Suprapubic skin (tissue), 4 donors: ENCODE measurements at regions not wholly inside any gene's neighbourhood (a gene's known extent, or its start where the extent isn't known, plus 50 kb on each side); places are given as distances from the start of the nearest gene placed in this dataset.

Experiments used
- DNase-seq, 2 donors: peaks; one replicate each; pipeline ENCODE4 v3.0.0-alpha.2; 2019; ENCODE audit warnings: low spot score in 2 of 2
- H3K27ac ChIP-seq: fragments of 200-600 bp; sonication (generic); one replicate; pipeline ENCODE4 v1.5.1; 2019
- H3K27me3 ChIP-seq: fragments of 200-600 bp; sonication (generic); one replicate; pipeline ENCODE4 v1.5.1; 2019
- H3K36me3 ChIP-seq: fragments of 200-600 bp; sonication (generic); one replicate; pipeline ENCODE4 v1.5.1; 2019
- H3K4me1 ChIP-seq: fragments of 200-600 bp; sonication (generic); one replicate; pipeline ENCODE4 v1.5.1; 2019
- H3K4me3 ChIP-seq: fragments of 200-600 bp; sonication (generic); one replicate; pipeline ENCODE4 v1.5.1; 2019; ENCODE audit warnings: mild to moderate bottlenecking
- H3K9me3 ChIP-seq: fragments of 200-600 bp; sonication (generic); one replicate; pipeline ENCODE4 v1.5.1; 2019
- EP300 ChIP-seq: sonication (generic); formaldehyde crosslinking; IDR thresholded peaks from one replicate; pipeline ENCODE4 v1.6.1; 2017; ENCODE audit warnings: antibody characterized with exemption
- POLR2A ChIP-seq, 2 donors: fragments of 450-650 bp; IDR thresholded peaks; one replicate each; pipeline ENCODE4 v1.6.1; 2017; ENCODE audit warnings: antibody characterized with exemption in 2 of 2, mild to moderate bottlenecking in 2 of 2, moderate library complexity in 2 of 2
- POLR2AphosphoS5 ChIP-seq, 3 donors: sonication (generic); formaldehyde crosslinking; IDR thresholded peaks; one replicate each; pipeline ENCODE4 v1.6.1; 2017; ENCODE audit warnings: antibody characterized with exemption in 3 of 3
- WGBS: methylation state at CpG from one replicate; pipeline ENCODE4 v1.1.5; 2018; 5-methylcytosine and 5-hydroxymethylcytosine counted together
- TF ChIP-seq, protein P1 (sequence below), 2 donors: fragments of 200-600 bp in 1 of 2; fragments of 450-650 bp in 1 of 2; sonication (generic) in 1 of 2; IDR thresholded peaks; one replicate each; pipeline ENCODE4 v1.5.1; 2016 to 2019; ENCODE audit warnings: antibody characterized with exemption in 2 of 2, mild to moderate bottlenecking in 1 of 2, moderate library complexity in 1 of 2

DNA sequence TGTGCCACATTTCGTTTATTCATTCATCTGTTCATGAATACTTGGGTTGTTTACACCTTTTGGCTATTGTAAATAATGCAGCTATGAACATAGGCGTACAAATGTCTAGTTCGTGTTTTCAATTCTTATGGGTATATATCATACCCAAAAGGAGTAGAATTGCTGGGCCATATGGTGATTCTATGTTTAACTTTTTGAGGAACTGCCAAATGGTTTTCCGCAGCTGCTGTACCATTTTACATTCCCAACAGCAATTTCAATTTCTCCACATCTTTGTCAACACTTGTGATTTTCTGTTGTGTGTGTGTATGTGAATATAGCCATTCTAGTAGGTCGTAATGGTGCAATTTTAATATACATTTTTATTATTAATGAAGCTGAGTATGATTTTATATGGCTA is 326.2 kb downstream of the ETNK1 start:
- Histone ChIP-seq H3K36me3 (no peaks in the 10 kb centered on the region), H3K4me3 (no peak overlapping the region), H3K27me3 (no peaks in the 10 kb centered on the region), H3K9me3 (no peaks in the 10 kb centered on the region), H3K4me1 (no peaks in the 10 kb centered on the region), H3K27ac (no peak overlapping the region)
- TF ChIP-seq EP300 (no peak), POLR2AphosphoS5 (IDR thresholded peaks at IDR 0.05) (no peak), POLR2A (IDR thresholded peaks at IDR 0.05) (no peak)
- TF ChIP-seq, protein P1, sequence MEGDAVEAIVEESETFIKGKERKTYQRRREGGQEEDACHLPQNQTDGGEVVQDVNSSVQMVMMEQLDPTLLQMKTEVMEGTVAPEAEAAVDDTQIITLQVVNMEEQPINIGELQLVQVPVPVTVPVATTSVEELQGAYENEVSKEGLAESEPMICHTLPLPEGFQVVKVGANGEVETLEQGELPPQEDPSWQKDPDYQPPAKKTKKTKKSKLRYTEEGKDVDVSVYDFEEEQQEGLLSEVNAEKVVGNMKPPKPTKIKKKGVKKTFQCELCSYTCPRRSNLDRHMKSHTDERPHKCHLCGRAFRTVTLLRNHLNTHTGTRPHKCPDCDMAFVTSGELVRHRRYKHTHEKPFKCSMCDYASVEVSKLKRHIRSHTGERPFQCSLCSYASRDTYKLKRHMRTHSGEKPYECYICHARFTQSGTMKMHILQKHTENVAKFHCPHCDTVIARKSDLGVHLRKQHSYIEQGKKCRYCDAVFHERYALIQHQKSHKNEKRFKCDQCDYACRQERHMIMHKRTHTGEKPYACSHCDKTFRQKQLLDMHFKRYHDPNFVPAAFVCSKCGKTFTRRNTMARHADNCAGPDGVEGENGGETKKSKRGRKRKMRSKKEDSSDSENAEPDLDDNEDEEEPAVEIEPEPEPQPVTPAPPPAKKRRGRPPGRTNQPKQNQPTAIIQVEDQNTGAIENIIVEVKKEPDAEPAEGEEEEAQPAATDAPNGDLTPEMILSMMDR (IDR thresholded peaks at IDR 0.05), result no peak
- 82% methylated on average over 5 of the region's 5 CpGs for WGBS
- no peak for DNase-seq

DNA sequence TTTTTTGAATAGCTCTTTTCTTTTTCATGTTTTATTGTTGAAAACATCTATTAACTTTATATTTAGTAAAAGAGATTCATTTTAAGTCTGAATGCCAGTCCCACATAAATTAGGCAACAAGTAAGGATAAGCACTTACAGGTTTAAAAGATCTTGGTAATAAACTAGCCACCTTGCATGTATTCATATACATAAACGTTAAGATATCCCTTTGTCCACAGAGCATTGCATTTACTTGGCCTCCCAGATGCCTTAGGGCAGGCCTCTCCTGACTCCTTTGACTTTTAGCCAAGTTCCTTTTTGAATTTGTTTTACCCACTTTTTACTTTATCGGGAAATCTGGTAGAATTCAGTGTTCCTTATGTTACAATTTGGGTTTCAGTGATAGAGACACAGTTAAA is 331.7 kb downstream of the ETNK1 start:
- no peak for DNase-seq
- Histone ChIP-seq H3K36me3 (no peaks in the 10 kb centered on the region), H3K9me3 (no peaks in the 10 kb centered on the region), H3K4me3 (no peak overlapping the region), H3K4me1 (no peaks in the 10 kb centered on the region), H3K27me3 (no peaks in the 10 kb centered on the region), H3K27ac (no peak overlapping the region)
- TF ChIP-seq POLR2A (IDR thresholded peaks at IDR 0.05) (no peak), POLR2AphosphoS5 (IDR thresholded peaks at IDR 0.05) (no peak), EP300 (no peak)
- TF ChIP-seq, protein P1 (IDR thresholded peaks at IDR 0.05), result no peak
- WGBS, result 48% methylated on average over 2 of the region's 2 CpGs

DNA sequence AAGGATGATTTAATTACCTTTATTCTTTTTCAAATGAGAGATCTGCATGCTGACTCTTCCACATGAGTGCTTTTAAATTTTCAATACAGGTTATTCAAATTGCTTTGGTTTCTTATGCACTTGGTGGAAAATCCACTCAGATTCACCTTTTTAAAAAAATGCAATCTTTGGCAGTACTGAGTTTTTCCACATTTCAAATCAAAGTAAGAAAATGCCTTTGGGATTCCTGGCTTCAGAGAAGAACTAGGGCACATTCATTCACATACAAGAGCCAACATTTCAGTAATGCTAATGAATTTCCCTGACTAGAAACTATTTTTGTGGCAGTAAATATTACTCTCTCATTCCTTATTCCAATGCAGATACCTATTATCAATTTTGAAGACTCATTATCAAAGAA is 342.2 kb downstream of the ETNK1 start:
- Histone ChIP-seq H3K9me3 (no peaks in the 10 kb centered on the region), H3K36me3 (no peaks in the 10 kb centered on the region), H3K27ac (no peak overlapping the region), H3K4me3 (no peak overlapping the region), H3K27me3 (no peaks in the 10 kb centered on the region), H3K4me1 (peaks cover 8% of the 10 kb centered on the region)
- TF ChIP-seq POLR2A (IDR thresholded peaks at IDR 0.05), result no peak
- TF ChIP-seq, protein P1 (IDR thresholded peaks at IDR 0.05), result no peak
- no peak for TF ChIP-seq EP300
- TF ChIP-seq POLR2AphosphoS5 (IDR thresholded peaks at IDR 0.05), result no peak
- DNase-seq, result no peak

DNA sequence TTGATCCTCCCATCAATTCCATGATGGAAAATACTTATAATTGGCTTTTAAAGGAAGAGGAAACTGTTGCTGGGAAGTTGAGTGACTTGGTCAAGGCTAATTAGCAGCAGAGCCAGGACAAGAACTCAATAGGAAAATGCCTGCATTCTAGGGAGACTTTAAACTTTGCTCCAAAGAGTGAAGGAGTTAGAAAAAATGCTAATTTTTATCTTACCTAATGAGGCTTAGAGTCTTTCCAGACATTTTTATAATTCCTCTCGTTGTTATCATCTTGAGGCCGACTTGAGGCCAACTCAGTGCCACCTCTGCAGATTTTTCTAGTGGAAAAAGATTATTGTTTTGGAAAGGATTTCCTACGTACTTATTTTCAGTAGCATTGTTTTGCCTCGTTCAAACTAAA is 344.6 kb downstream of the ETNK1 start:
- Histone ChIP-seq H3K9me3 (no peaks in the 10 kb centered on the region), H3K27ac (no peak overlapping the region), H3K27me3 (no peaks in the 10 kb centered on the region), H3K4me1 (peaks cover 8% of the 10 kb centered on the region), H3K36me3 (no peaks in the 10 kb centered on the region), H3K4me3 (no peak overlapping the region)
- TF ChIP-seq POLR2AphosphoS5 (IDR thresholded peaks at IDR 0.05) (no peak), EP300 (no peak), POLR2A (IDR thresholded peaks at IDR 0.05) (no peak)
- TF ChIP-seq, protein P1 (IDR thresholded peaks at IDR 0.05), result no peak
- 75% methylated on average over 4 of the region's 4 CpGs for WGBS
- no peak for DNase-seq

DNA sequence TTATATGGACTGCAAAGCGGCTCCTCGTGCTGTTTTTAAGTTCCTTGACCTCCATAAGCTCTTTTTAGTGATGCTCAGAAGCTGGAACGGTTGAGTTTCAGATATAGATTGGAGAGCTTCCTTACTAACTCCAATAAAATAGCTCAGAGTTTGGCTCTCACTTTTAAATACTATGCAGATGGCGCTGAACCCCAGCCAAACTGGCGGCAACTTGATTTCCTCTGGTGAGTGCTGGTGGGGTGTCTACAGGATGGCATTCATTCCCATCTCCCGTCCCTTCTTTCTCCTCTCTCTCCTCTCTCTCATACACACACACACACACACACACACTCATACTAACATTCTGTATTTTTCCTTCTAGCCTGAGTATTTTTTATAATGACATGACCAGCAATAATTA is 346.3 kb downstream of the ETNK1 start:
- H3K9me3 ChIP-seq, result no peaks in the 10 kb centered on the region
- H3K4me3 ChIP-seq, result no peak overlapping the region
- H3K4me1 ChIP-seq, result peaks cover 8% of the 10 kb centered on the region
- no peak for DNase-seq
- no peaks in the 10 kb centered on the region for H3K27me3 ChIP-seq
- H3K36me3 ChIP-seq, result no peaks in the 10 kb centered on the region
- no peak overlapping the region for H3K27ac ChIP-seq
- WGBS, result 38% methylated on average over 6 of the region's 6 CpGs
- TF ChIP-seq, protein P1 (IDR thresholded peaks at IDR 0.05), result no peak
- TF ChIP-seq EP300, result no peak
- TF ChIP-seq POLR2AphosphoS5 (IDR thresholded peaks at IDR 0.05), result no peak
- no peak for TF ChIP-seq POLR2A (IDR thresholded peaks at IDR 0.05)
